Suprapubic skin (tissue), 3 donors: ENCODE measurements at regions not wholly inside any gene's neighbourhood (a gene's known extent, or its start where the extent isn't known, plus 50 kb on each side); places are given as distances from the start of the nearest gene placed in this dataset.

Experiments
- CTCF ChIP-seq, 2 donors: fragments of 200-600 bp in 1 of 2; fragments of 450-650 bp in 1 of 2; sonication (generic) in 1 of 2; IDR thresholded peaks; one replicate each; pipeline ENCODE4 v1.5.1; 2016 to 2019; ENCODE audit warnings: antibody characterized with exemption in 2 of 2, mild to moderate bottlenecking in 1 of 2, moderate library complexity in 1 of 2
- POLR2A ChIP-seq, 2 donors: fragments of 450-650 bp; IDR thresholded peaks; one replicate each; pipeline ENCODE4 v1.6.1; 2017; ENCODE audit warnings: antibody characterized with exemption in 2 of 2, mild to moderate bottlenecking in 2 of 2, moderate library complexity in 2 of 2

GRCh38 chr1:168845140-168845539 lies 116.1 kb upstream of the DPT start:
- no peak for TF ChIP-seq POLR2A (IDR thresholded peaks at IDR 0.05)
- no peak for TF ChIP-seq CTCF (IDR thresholded peaks at IDR 0.05)
